Calu3 (cell line): ENCODE measurements at regions not wholly inside any gene's neighbourhood (a gene's known extent, or its start where the extent isn't known, plus 50 kb on each side); places are given as distances from the start of the nearest gene placed in this dataset. TPM values are rescaled to one million over a fixed set of nuclear protein-coding genes. Genes with fewer than 3 reads are reported as not detected.

Experiments
- BruUV-seq: library from RNA; stranded (reverse); fragments of 400-500 nt; replicated peaks from 2 replicates; lab custom pipeline; 2021; lab: Mats Ljungman, UMichigan
- CTCF ChIA-PET: fragments of 300-600 bp; sonication (Branson Sonifier 250); formaldehyde crosslinking; loops from one replicate; lab custom pipeline; 2022; ENCODE audit warnings: antibody characterized with exemption; lab: Charles Lee
- DNase-seq: peaks from one replicate; pipeline ENCODE4 v3.0.0; 2022
- H3K27ac Mint-ChIP-seq: one replicate; pipeline ENCODE4 v1.8.0; 2022; ENCODE audit warnings: mixed read lengths; ENCODE audit not compliant: unreplicated experiment
- H3K27me3 Mint-ChIP-seq: one replicate; pipeline ENCODE4 v1.8.0; 2022; ENCODE audit warnings: mixed read lengths; ENCODE audit not compliant: unreplicated experiment
- H3K36me3 Mint-ChIP-seq: one replicate; pipeline ENCODE4 v1.8.0; 2022; ENCODE audit warnings: mild to moderate bottlenecking, moderate library complexity, mixed read lengths; ENCODE audit not compliant: insufficient read depth, unreplicated experiment
- H3K4me1 Mint-ChIP-seq: one replicate; pipeline ENCODE4 v1.8.0; 2022; ENCODE audit warnings: mild to moderate bottlenecking, low read depth, mixed read lengths; ENCODE audit not compliant: unreplicated experiment
- H3K4me3 Mint-ChIP-seq: one replicate; pipeline ENCODE4 v1.8.0; 2022; ENCODE audit warnings: mild to moderate bottlenecking, low read depth, moderate library complexity, mixed read lengths; ENCODE audit not compliant: unreplicated experiment
- H3K9me3 Mint-ChIP-seq: one replicate; pipeline ENCODE4 v1.8.0; 2022; ENCODE audit warnings: low read depth, mixed read lengths; ENCODE audit not compliant: unreplicated experiment
- intact Hi-C: fragments of 100-400 bp; cut with micrococcal nuclease; formaldehyde crosslinking; loops from one replicate; pipeline ENCODE4 v1.10.0; 2022; ENCODE audit not compliant: unreplicated experiment
- microRNA-seq: library from miRNA; unstranded; fragments of <30 nt; microRNA quantifications from one replicate; pipeline ENCODE4 v1.2.0, GENCODE V29; 2022
- TF ChIP-seq, protein P1 (sequence below): fragments of 200-600 bp; IDR thresholded peaks from one replicate; pipeline ENCODE4 v1.8.0; 2022; ENCODE audit warnings: antibody characterized with exemption; ENCODE audit not compliant: unreplicated experiment

DNA sequence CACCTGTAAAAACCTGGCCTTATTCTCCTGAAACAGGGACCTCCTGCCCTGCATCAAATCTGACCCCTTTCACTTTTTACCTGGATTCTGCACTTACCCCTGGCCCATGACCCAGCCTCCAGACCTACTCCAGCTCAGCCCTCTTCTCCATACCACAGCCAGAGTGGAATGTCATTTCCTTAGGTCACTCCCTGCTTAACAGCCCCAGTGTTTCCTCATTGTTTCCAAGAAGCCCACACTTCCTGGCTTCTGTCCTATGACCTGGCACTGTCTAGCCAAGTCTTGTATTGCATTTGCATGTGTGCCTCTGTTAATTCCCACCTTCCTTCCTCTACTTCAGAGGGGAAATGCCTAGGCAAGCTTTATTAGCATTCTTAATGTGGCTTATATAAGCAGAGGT, 51.4 kb upstream of the TRIB2 start:
- H3K4me1 Mint-ChIP-seq = no peaks in the 10 kb centered on the region
- no peak overlapping the region for H3K4me3 Mint-ChIP-seq
- no peak overlapping the region for H3K27ac Mint-ChIP-seq
- no peaks in the 10 kb centered on the region for H3K36me3 Mint-ChIP-seq
- TF ChIP-seq, protein P1, sequence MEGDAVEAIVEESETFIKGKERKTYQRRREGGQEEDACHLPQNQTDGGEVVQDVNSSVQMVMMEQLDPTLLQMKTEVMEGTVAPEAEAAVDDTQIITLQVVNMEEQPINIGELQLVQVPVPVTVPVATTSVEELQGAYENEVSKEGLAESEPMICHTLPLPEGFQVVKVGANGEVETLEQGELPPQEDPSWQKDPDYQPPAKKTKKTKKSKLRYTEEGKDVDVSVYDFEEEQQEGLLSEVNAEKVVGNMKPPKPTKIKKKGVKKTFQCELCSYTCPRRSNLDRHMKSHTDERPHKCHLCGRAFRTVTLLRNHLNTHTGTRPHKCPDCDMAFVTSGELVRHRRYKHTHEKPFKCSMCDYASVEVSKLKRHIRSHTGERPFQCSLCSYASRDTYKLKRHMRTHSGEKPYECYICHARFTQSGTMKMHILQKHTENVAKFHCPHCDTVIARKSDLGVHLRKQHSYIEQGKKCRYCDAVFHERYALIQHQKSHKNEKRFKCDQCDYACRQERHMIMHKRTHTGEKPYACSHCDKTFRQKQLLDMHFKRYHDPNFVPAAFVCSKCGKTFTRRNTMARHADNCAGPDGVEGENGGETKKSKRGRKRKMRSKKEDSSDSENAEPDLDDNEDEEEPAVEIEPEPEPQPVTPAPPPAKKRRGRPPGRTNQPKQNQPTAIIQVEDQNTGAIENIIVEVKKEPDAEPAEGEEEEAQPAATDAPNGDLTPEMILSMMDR = no peak
- H3K27me3 Mint-ChIP-seq = no peaks in the 10 kb centered on the region
- H3K9me3 Mint-ChIP-seq = peaks cover 2% of the 10 kb centered on the region
- intact Hi-C loops = no loop called here
- no peak for DNase-seq
- CTCF ChIA-PET = no interaction called here
- no TSS peak for BruUV-seq

DNA sequence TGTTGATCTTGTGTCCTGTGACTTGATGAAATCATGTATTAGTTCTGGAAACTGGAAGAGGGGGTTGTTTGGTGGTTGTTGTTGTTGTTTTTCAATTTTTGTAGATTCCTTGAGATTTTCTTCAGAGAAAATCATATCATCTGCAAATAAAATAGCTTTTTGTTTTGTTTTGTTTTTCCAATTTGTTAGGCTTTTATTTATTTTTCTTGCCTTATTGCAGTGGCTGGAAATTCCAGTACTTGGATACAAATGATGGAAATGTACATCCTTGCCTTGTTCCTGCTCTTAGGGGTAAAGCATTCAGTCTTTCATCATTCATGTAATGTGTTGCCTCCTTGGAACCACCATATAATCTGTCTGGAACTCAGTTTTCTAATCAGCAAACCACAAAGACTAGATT, 50.3 kb upstream of the TRIB2 start:
- no peak for DNase-seq
- TF ChIP-seq, protein P1 = no peak
- Mint-ChIP-seq H3K27ac (no peak overlapping the region), H3K4me3 (no peak overlapping the region), H3K4me1 (no peaks in the 10 kb centered on the region), H3K27me3 (no peaks in the 10 kb centered on the region), H3K36me3 (no peaks in the 10 kb centered on the region), H3K9me3 (no peaks in the 10 kb centered on the region)
- CTCF ChIA-PET = no interaction called here
- intact Hi-C loops = no loop called here
- BruUV-seq = no TSS peak

Small RNAs in the stretch of these regions (microRNA-seq; reads per million reads assigned to microRNA genes)
- not detected for gene MIR3681
